H1 (cell line): ENCODE measurements at regions not wholly inside any gene's neighbourhood (a gene's known extent, or its start where the extent isn't known, plus 50 kb on each side); places are given as distances from the start of the nearest gene placed in this dataset.

Experiments used
- CBX8 ChIP-seq: fragments of 300-800, 300-1000 bp; sonication (generic); IDR thresholded peaks from 2 replicates; pipeline ENCODE4 v1.7.1; 2016; ENCODE audit warnings: low read depth, low read length, borderline replicate concordance
- CEBPB ChIP-seq: IDR thresholded peaks from 2 replicates; pipeline ENCODE4 v1.6.1; 2012; ENCODE audit warnings: low read depth, low read length
- CREB1 ChIP-seq: IDR thresholded peaks from 2 replicates; pipeline ENCODE4 v1.6.1; 2012; ENCODE audit warnings: inconsistent platforms
- FOSL1 ChIP-seq: IDR thresholded peaks from 2 replicates; pipeline ENCODE4 v1.6.1; 2011; ENCODE audit warnings: mild to moderate bottlenecking, low read depth, low read length, moderate library complexity; ENCODE audit not compliant: insufficient read depth
- HDAC2 ChIP-seq, 2 experiments: fragments of 300-600 bp in 1 of 2; sonication (generic) in 1 of 2; IDR thresholded peaks; 2 replicates each; pipeline ENCODE4 v1.6.1; 2011 to 2012; ENCODE audit warnings: low read depth in 2 of 2, low read length in 2 of 2, mild to moderate bottlenecking in 2 of 2, moderate library complexity in 2 of 2, borderline replicate concordance in 1 of 2, inconsistent platforms in 1 of 2
- POLR2A ChIP-seq, 2 experiments: IDR thresholded peaks; 1 replicate in 1 of 2; 2 replicates in 1 of 2; pipeline ENCODE4 v1.6.1; 2011; ENCODE audit warnings: low read depth in 2 of 2, low read length in 2 of 2, mild to moderate bottlenecking in 2 of 2; ENCODE audit errors: control extremely low read depth in 1 of 2
- POLR2AphosphoS5 ChIP-seq: IDR thresholded peaks from 2 replicates; pipeline ENCODE4 v1.6.1; 2011; ENCODE audit warnings: low read depth, low read length
- TF ChIP-seq, protein P1 (sequence below): IDR thresholded peaks from 2 replicates; pipeline ENCODE4 v1.6.1; 2012; ENCODE audit warnings: inconsistent platforms
- TF ChIP-seq, protein P2 (sequence below), 3 experiments: IDR thresholded peaks; 1 replicate in 2 of 3; 2 replicates in 1 of 3; pipeline versions ENCODE4 v1.5.1 to v1.6.1; 2011; ENCODE audit warnings: low read length in 3 of 3, mild to moderate bottlenecking in 3 of 3, inconsistent platforms in 2 of 3, low read depth in 1 of 3, moderate library complexity in 1 of 3; ENCODE audit not compliant: insufficient read depth in 1 of 3; ENCODE audit errors: control extremely low read depth in 1 of 3

DNA sequence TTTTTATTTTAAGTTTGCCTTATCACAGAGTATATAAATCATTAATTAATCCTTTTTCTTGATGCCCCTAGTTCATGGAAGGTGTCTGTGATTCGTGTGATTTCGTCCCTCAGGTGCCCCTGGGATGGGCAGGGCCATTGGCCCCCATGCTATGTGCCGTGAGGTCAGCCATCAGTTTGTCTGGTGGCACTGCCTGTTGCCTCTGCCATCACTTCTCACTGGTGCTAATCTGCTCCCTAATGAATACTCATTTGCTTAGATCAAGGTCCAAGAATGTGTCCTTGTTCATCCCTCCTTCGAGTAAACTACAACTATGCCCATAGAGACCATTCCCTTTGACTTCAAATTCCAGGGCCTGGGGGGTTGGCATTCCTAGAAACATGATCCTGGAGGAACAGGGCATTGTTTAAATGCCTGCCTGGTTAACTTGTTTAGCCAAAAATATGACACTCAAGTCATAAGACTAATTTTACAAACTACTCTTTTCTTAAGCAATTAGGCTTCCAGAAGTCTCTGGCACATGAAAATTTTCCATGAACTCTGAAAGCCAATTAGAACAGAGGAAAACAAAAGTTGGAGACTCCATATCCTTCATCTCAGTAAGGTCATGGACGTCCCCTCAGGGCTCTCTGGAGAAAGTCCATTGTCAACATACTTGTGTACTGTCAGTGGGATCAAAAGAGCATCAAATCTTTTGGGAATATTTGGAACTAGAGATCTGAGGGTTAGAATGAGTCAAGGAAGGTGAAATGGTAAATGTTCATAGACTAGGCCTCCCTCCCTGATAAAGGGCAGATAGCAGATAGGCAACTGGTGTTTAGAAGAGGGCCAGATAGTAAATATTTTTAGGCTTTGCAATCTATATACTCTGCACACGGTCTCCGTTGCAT lies 90.9 kb upstream of the PLXNC1 start:
- TF ChIP-seq, protein P1, sequence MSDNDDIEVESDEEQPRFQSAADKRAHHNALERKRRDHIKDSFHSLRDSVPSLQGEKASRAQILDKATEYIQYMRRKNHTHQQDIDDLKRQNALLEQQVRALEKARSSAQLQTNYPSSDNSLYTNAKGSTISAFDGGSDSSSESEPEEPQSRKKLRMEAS = no peak
- TF ChIP-seq POLR2A (IDR thresholded peaks at IDR 0.05; ENCODE audit: control extremely low read depth in 1 of 2, low read depth in 2 of 2, low read length in 2 of 2) = no peak
- TF ChIP-seq POLR2AphosphoS5 = no peak
- TF ChIP-seq CBX8 = no peak
- no peak for TF ChIP-seq FOSL1
- TF ChIP-seq CEBPB = no peak
- TF ChIP-seq, protein P2, sequence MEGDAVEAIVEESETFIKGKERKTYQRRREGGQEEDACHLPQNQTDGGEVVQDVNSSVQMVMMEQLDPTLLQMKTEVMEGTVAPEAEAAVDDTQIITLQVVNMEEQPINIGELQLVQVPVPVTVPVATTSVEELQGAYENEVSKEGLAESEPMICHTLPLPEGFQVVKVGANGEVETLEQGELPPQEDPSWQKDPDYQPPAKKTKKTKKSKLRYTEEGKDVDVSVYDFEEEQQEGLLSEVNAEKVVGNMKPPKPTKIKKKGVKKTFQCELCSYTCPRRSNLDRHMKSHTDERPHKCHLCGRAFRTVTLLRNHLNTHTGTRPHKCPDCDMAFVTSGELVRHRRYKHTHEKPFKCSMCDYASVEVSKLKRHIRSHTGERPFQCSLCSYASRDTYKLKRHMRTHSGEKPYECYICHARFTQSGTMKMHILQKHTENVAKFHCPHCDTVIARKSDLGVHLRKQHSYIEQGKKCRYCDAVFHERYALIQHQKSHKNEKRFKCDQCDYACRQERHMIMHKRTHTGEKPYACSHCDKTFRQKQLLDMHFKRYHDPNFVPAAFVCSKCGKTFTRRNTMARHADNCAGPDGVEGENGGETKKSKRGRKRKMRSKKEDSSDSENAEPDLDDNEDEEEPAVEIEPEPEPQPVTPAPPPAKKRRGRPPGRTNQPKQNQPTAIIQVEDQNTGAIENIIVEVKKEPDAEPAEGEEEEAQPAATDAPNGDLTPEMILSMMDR (IDR thresholded peaks at IDR 0.05; ENCODE audit: control extremely low read depth in 1 of 3, insufficient read depth in 1 of 3, low read depth in 1 of 3, low read length in 3 of 3) = no peak
- TF ChIP-seq CREB1 = no peak
- TF ChIP-seq HDAC2 (IDR thresholded peaks at IDR 0.05; ENCODE audit: borderline replicate concordance in 1 of 2, low read depth in 2 of 2, low read length in 2 of 2) = no peak
